B cell (primary cell): ENCODE measurements at regions not wholly inside any gene's neighbourhood (a gene's known extent, or its start where the extent isn't known, plus 50 kb on each side); places are given as distances from the start of the nearest gene placed in this dataset.
"Not testable (repeated sequence)": the region's sequence is repeated elsewhere in the genome, so short reads cannot be mapped to it uniquely, and the experiment has no call there.

ENCODE experiments used
- ATAC-seq: fragments of 200-7000 bp; cut with Tn5 transposase; one replicate; pipeline ENCODE4 v1.10.0; 2021; ENCODE audit warnings: low read depth, mild to moderate bottlenecking, moderate number of reproducible peaks, moderate library complexity
- CTCF ChIA-PET: fragments of 350-600 bp; sonication (Branson Sonifier 250); formaldehyde crosslinking; loops from one replicate; lab custom pipeline; 2021; ENCODE audit warnings: antibody characterized with exemption, inconsistent platforms; lab: Charles Lee
- POLR2A ChIA-PET: fragments of 350-600 bp; sonication (Branson Sonifier 250); formaldehyde crosslinking; loops from one replicate; lab custom pipeline; 2021; ENCODE audit warnings: antibody characterized with exemption; lab: Charles Lee
- DNase-seq: peaks from one replicate; pipeline ENCODE4 v3.0.0; 2013
- H2AFZ ChIP-seq: 2 replicates; pipeline ENCODE4 v1.6.1; 2012; ENCODE audit warnings: mild to moderate bottlenecking, low read depth, low read length; ENCODE audit not compliant: insufficient read depth, poor library complexity, severe bottlenecking
- H3K27ac ChIP-seq, 2 donors: 1 replicate in 1 of 2; 2 replicates in 1 of 2; pipeline ENCODE4 v1.5.1; 2012 to 2013; ENCODE audit warnings: low read length in 2 of 2, mild to moderate bottlenecking in 2 of 2, moderate library complexity in 1 of 2
- H3K27me3 ChIP-seq, 4 experiments: fragments of 200-600 bp in 1 of 4; sonication (generic) in 1 of 4; replicated peaks in 1 of 4; 1 replicate in 2 of 4; 2 replicates in 2 of 4; pipeline versions ENCODE4 v1.6.1 to v1.7.0; 2013 to 2016; ENCODE audit warnings: low read length in 3 of 4, mild to moderate bottlenecking in 2 of 4, mixed read lengths in 1 of 4, moderate library complexity in 1 of 4; ENCODE audit not compliant: insufficient read depth in 4 of 4, control insufficient read depth in 3 of 4; ENCODE audit errors: control extremely low read depth in 1 of 4
- H3K36me3 ChIP-seq, 2 experiments: replicated peaks in 1 of 2; 1 replicate in 1 of 2; 2 replicates in 1 of 2; pipeline versions ENCODE4 v1.6.1 to v1.7.1; 2013; ENCODE audit warnings: low read length in 1 of 2; ENCODE audit not compliant: insufficient read depth in 2 of 2, control insufficient read depth in 1 of 2; ENCODE audit errors: control extremely low read depth in 1 of 2, extremely low read depth in 1 of 2
- H3K4me1 ChIP-seq, 2 donors: fragments of 200-600 bp in 1 of 2; sonication (generic) in 1 of 2; 1 replicate in 1 of 2; 2 replicates in 1 of 2; pipeline versions ENCODE4 v1.5.1 to v1.6.1; 2013 to 2017; ENCODE audit warnings: low read length in 2 of 2; ENCODE audit not compliant: control insufficient read depth in 2 of 2, insufficient read depth in 2 of 2
- H3K4me2 ChIP-seq: replicated peaks from 2 replicates; pipeline ENCODE3; 2012; ENCODE audit warnings: mild to moderate bottlenecking, low read depth, low read length; ENCODE audit not compliant: poor library complexity, severe bottlenecking
- H3K4me3 ChIP-seq, 5 experiments: fragments of 200-600 bp in 1 of 5; sonication (generic) in 1 of 5; 1 replicate in 3 of 5; 2 replicates in 2 of 5; pipeline versions ENCODE4 v1.5.1 to v1.7.0; 2011 to 2016; ENCODE audit warnings: low read length in 4 of 5, mild to moderate bottlenecking in 4 of 5, low read depth in 2 of 5, control low read depth in 1 of 5, moderate library complexity in 1 of 5; ENCODE audit not compliant: insufficient read depth in 1 of 5; ENCODE audit errors: control extremely low read depth in 1 of 5, extremely low read depth in 1 of 5
- H3K79me2 ChIP-seq: fragments of 200-600 bp; sonication (generic); one replicate; pipeline ENCODE4 v1.6.0; 2016; ENCODE audit warnings: low read length; ENCODE audit not compliant: control insufficient read depth, insufficient read depth
- H3K9ac ChIP-seq: fragments of 200-600 bp; sonication (generic); 2 replicates; pipeline ENCODE4 v1.6.1; 2017; ENCODE audit warnings: mild to moderate bottlenecking, low read length, moderate library complexity
- H3K9me3 ChIP-seq, 3 donors: one replicate each; pipeline versions ENCODE4 v1.6.1 to v1.7.1; 2013; ENCODE audit warnings: low read length in 2 of 3; ENCODE audit not compliant: control insufficient read depth in 2 of 3, insufficient read depth in 1 of 3; ENCODE audit errors: control extremely low read depth in 1 of 3
- H4K20me1 ChIP-seq: 2 replicates; pipeline ENCODE4 v1.6.0; 2012; ENCODE audit warnings: mild to moderate bottlenecking, low read length; ENCODE audit not compliant: insufficient read depth, control insufficient read depth, poor library complexity, severe bottlenecking
- H3K27ac Mint-ChIP-seq: one replicate; pipeline ENCODE4 v1.8.0; 2021; ENCODE audit warnings: mixed read lengths
- H3K27me3 Mint-ChIP-seq: one replicate; pipeline ENCODE4 v1.8.0; 2021; ENCODE audit warnings: mixed read lengths
- H3K4me1 Mint-ChIP-seq: one replicate; pipeline ENCODE4 v1.8.0; 2021; ENCODE audit warnings: mixed read lengths
- H3K4me3 Mint-ChIP-seq: one replicate; pipeline ENCODE4 v1.8.0; 2021; ENCODE audit warnings: mixed read lengths
- H3K9me3 Mint-ChIP-seq: one replicate; pipeline ENCODE4 v1.8.0; 2022; ENCODE audit warnings: mixed read lengths; ENCODE audit not compliant: insufficient read depth
- EZH2 ChIP-seq: IDR thresholded peaks from 2 replicates; pipeline ENCODE4 v1.6.1; 2012; ENCODE audit warnings: borderline replicate concordance, low read depth, mild to moderate bottlenecking, moderate library complexity, low read length; ENCODE audit not compliant: insufficient read depth, poor library complexity, severe bottlenecking
- WGBS: methylation state at CpG from one replicate; pipeline ENCODE4 v1.1.5; 2013; ENCODE audit warnings: missing lambda C conversion rate; ENCODE audit not compliant: insufficient coverage; 5-methylcytosine and 5-hydroxymethylcytosine counted together
- intact Hi-C: fragments of 100-400 bp; cut with micrococcal nuclease; formaldehyde crosslinking; loops from one replicate; pipeline ENCODE4 v1.10.0; 2022
- TF ChIP-seq, protein P1 (sequence below): fragments of 200-600 bp; IDR thresholded peaks from one replicate; pipeline ENCODE4 v1.8.0; 2022; ENCODE audit warnings: antibody characterized with exemption, mild to moderate bottlenecking

DNA sequence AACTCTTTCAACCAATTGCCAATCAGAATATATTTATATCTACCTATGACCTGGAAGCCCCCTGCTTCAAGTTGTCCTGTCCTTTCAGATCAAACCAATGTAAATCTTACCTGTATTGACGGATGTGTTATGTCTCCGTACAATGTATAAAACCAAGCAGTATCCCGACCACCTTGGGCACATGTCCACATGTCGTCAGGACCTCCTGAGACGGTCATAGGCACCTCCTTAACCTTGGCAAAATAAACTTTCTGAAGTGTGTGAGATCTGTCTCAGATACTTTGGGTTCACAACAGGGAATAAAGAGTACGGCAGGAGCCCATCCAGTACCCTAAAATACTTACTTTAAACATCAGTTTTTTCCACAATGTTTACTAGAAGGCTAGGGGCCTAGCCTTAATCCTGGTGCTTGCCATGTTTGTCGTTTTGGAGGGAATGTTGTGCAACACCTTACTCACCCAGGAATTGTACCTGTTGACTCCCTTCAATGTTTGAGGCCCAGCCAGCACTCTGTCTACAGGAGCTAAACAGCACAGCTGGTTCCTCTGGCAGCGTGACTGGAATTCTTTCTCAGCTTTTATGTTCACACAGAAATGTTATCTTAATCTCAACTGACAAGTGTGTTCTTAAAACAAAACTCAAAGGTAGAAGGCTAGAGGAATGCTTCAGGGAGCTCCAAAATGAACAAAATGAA, 90.8 kb upstream of the USP25 start:
- Mint-ChIP-seq H3K27me3 (no peaks in the 10 kb centered on the region), H3K4me3 (no peak overlapping the region), H3K4me1 (no peaks in the 10 kb centered on the region), H3K27ac (no peak overlapping the region), H3K9me3 (no peaks in the 10 kb centered on the region)
- no peak overlapping the region for H3K4me2 ChIP-seq
- ChIA-PET POLR2A (no interaction called here), CTCF (no interaction called here)
- 93% methylated on average over 6 of the region's 8 CpGs for WGBS
- no peaks in the 10 kb centered on the region for H3K36me3 ChIP-seq
- H4K20me1 ChIP-seq = no peaks in the 10 kb centered on the region
- no peaks in the 10 kb centered on the region for H3K79me2 ChIP-seq
- H3K27ac ChIP-seq = no peak overlapping the region
- H3K27me3 ChIP-seq = no peaks in the 10 kb centered on the region
- H2AFZ ChIP-seq = no peak overlapping the region
- DNase-seq (no peak), ATAC-seq (no peak)
- TF ChIP-seq EZH2 = no peak
- TF ChIP-seq, protein P1, sequence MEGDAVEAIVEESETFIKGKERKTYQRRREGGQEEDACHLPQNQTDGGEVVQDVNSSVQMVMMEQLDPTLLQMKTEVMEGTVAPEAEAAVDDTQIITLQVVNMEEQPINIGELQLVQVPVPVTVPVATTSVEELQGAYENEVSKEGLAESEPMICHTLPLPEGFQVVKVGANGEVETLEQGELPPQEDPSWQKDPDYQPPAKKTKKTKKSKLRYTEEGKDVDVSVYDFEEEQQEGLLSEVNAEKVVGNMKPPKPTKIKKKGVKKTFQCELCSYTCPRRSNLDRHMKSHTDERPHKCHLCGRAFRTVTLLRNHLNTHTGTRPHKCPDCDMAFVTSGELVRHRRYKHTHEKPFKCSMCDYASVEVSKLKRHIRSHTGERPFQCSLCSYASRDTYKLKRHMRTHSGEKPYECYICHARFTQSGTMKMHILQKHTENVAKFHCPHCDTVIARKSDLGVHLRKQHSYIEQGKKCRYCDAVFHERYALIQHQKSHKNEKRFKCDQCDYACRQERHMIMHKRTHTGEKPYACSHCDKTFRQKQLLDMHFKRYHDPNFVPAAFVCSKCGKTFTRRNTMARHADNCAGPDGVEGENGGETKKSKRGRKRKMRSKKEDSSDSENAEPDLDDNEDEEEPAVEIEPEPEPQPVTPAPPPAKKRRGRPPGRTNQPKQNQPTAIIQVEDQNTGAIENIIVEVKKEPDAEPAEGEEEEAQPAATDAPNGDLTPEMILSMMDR = no peak
- H3K9me3 ChIP-seq = no peaks in the 10 kb centered on the region
- intact Hi-C loops = no loop called here
- H3K9ac ChIP-seq = no peak overlapping the region
- H3K4me1 ChIP-seq = no peaks in the 10 kb centered on the region
- no peak overlapping the region for H3K4me3 ChIP-seq

DNA sequence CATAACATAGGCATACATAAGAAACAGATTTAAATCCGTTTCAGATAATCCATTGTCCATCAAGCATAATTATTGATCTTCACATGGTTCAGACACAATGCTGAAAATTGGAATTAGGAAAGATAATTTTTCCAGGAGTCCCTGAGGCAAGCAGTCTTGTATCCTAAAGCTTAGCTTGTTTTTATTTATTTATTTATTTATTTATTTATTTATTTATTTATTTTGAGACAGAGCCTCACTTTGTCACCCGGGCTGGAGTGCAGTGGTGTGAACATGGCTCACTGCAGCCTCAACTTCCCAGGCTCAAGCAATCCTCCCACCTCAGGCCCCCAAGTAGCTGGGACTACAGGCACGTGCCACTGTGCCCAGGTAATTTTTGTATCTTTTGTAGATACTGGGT, 89.7 kb upstream of the USP25 start:
- CTCF ChIA-PET, H3K4me1 Mint-ChIP-seq, H3K4me3 Mint-ChIP-seq, POLR2A ChIA-PET, H4K20me1 ChIP-seq, H3K9ac ChIP-seq, H3K9me3 Mint-ChIP-seq, H3K27me3 ChIP-seq, H3K4me3 ChIP-seq, H3K79me2 ChIP-seq, H3K4me1 ChIP-seq, H3K9me3 ChIP-seq, H3K27ac ChIP-seq, DNase-seq, intact Hi-C loops, H3K27me3 Mint-ChIP-seq, ATAC-seq, H3K36me3 ChIP-seq, H2AFZ ChIP-seq, H3K4me2 ChIP-seq, H3K27ac Mint-ChIP-seq: not testable (repeated sequence)
- no CpG with 5 or more reads among the region's 3 CpGs for WGBS
